H9 (cell line): ENCODE measurements at regions not wholly inside any gene's neighbourhood (a gene's known extent, or its start where the extent isn't known, plus 50 kb on each side); places are given as distances from the start of the nearest gene placed in this dataset.

Experiments
- DNase-seq: peaks from one replicate; pipeline ENCODE4 v3.0.0-alpha.2; 2017
- H2AFZ ChIP-seq: one replicate; pipeline ENCODE4 v1.6.1; 2013; ENCODE audit warnings: mild to moderate bottlenecking, low read length, control low read depth, moderate library complexity
- H2AK5ac ChIP-seq: 2 replicates; pipeline ENCODE4 v1.6.1; 2013; ENCODE audit warnings: low read length, control low read depth, mixed read lengths; ENCODE audit not compliant: insufficient read length
- H2BK120ac ChIP-seq: one replicate; pipeline ENCODE4 v1.6.1; 2013; ENCODE audit warnings: low read depth, mild to moderate bottlenecking, low read length, control low read depth, inconsistent platforms; ENCODE audit not compliant: poor library complexity, severe bottlenecking
- H2BK12ac ChIP-seq: 2 replicates; pipeline ENCODE4 v1.6.1; 2013; ENCODE audit warnings: low read length, control low read depth, mixed read lengths, low read depth; ENCODE audit not compliant: insufficient read length
- H2BK15ac ChIP-seq: 2 replicates; pipeline ENCODE4 v1.6.1; 2013; ENCODE audit warnings: low read depth, low read length, control low read depth
- H2BK20ac ChIP-seq: one replicate; pipeline ENCODE4 v1.6.1; 2013; ENCODE audit warnings: low read depth, mild to moderate bottlenecking, low read length, control low read depth, inconsistent platforms; ENCODE audit not compliant: poor library complexity, severe bottlenecking
- H2BK5ac ChIP-seq: 2 replicates; pipeline ENCODE4 v1.6.1; 2013; ENCODE audit warnings: low read length, control low read depth, mixed read lengths; ENCODE audit not compliant: insufficient read length
- H3K14ac ChIP-seq: 2 replicates; pipeline ENCODE4 v1.6.1; 2013; ENCODE audit warnings: low read length, control low read depth; ENCODE audit not compliant: insufficient read depth
- H3K18ac ChIP-seq: 2 replicates; pipeline ENCODE4 v1.6.1; 2013; ENCODE audit warnings: low read depth, mild to moderate bottlenecking, mixed read lengths, low read length, control low read depth; ENCODE audit not compliant: insufficient read length
- H3K23ac ChIP-seq: 2 replicates; pipeline ENCODE4 v1.6.1; 2013; ENCODE audit warnings: low read length, control low read depth, mixed read lengths, low read depth; ENCODE audit not compliant: insufficient read length
- H3K23me2 ChIP-seq: 2 replicates; pipeline ENCODE4 v1.6.1; 2013; ENCODE audit warnings: low read depth, mild to moderate bottlenecking, mixed read lengths, low read length, control low read depth; ENCODE audit not compliant: insufficient read length, poor library complexity, severe bottlenecking
- H3K27ac ChIP-seq: 2 replicates; pipeline ENCODE4 v1.5.1; 2013; ENCODE audit warnings: low read length, control low read depth, mixed read lengths, low read depth; ENCODE audit not compliant: insufficient read length
- H3K27me3 ChIP-seq: 2 replicates; pipeline ENCODE4 v1.6.1; 2013; ENCODE audit warnings: low read length, control low read depth, inconsistent platforms; ENCODE audit not compliant: insufficient read depth
- H3K4ac ChIP-seq: 2 replicates; pipeline ENCODE4 v1.6.1; 2013; ENCODE audit warnings: low read depth, mild to moderate bottlenecking, control low read depth, inconsistent platforms, low read length, moderate library complexity
- H3K4me1 ChIP-seq: 2 replicates; pipeline ENCODE4 v1.6.1; 2013; ENCODE audit warnings: low read length, control low read depth, inconsistent platforms; ENCODE audit not compliant: insufficient read depth
- H3K4me2 ChIP-seq: 2 replicates; pipeline ENCODE4 v1.6.1; 2013; ENCODE audit warnings: low read length, control low read depth, mixed read lengths; ENCODE audit not compliant: insufficient read length, insufficient read depth
- H3K56ac ChIP-seq: 2 replicates; pipeline ENCODE4 v1.6.1; 2013; ENCODE audit warnings: low read depth, mild to moderate bottlenecking, mixed read lengths, low read length, control low read depth; ENCODE audit not compliant: insufficient read length
- H3K79me1 ChIP-seq: 2 replicates; pipeline ENCODE4 v1.6.1; 2013; ENCODE audit warnings: low read depth, mild to moderate bottlenecking, moderate library complexity, low read length, control low read depth, inconsistent platforms; ENCODE audit not compliant: insufficient read depth, poor library complexity, severe bottlenecking
- H3K79me2 ChIP-seq: 2 replicates; pipeline ENCODE4 v1.6.1; 2013; ENCODE audit warnings: low read length, control low read depth, inconsistent platforms; ENCODE audit not compliant: insufficient read depth
- H3K9ac ChIP-seq: 2 replicates; pipeline ENCODE4 v1.6.1; 2013; ENCODE audit warnings: low read length, control low read depth, mixed read lengths; ENCODE audit not compliant: insufficient read length; ENCODE audit errors: extremely low read depth
- H3K9me3 ChIP-seq: one replicate; pipeline ENCODE4 v1.6.1; 2013; ENCODE audit warnings: low read depth, low read length, inconsistent platforms; ENCODE audit not compliant: control insufficient read depth
- H3T11ph ChIP-seq: one replicate; pipeline ENCODE4 v1.6.1; 2013; ENCODE audit warnings: mild to moderate bottlenecking, low read length, control low read depth, inconsistent platforms
- H4K20me1 ChIP-seq: one replicate; pipeline ENCODE4 v1.6.1; 2013; ENCODE audit not compliant: control insufficient read depth, insufficient read length, insufficient read depth
- H4K5ac ChIP-seq: 2 replicates; pipeline ENCODE4 v1.6.1; 2013; ENCODE audit warnings: low read depth, mild to moderate bottlenecking, mixed read lengths, low read length, control low read depth; ENCODE audit not compliant: insufficient read length
- H4K8ac ChIP-seq: replicated peaks from 2 replicates; pipeline ENCODE4 v1.6.1; 2013; ENCODE audit warnings: low read length, control low read depth, mixed read lengths, low read depth; ENCODE audit not compliant: insufficient read length
- H4K91ac ChIP-seq: 2 replicates; pipeline ENCODE4 v1.6.1; 2013; ENCODE audit warnings: low read depth, mild to moderate bottlenecking, moderate library complexity, mixed read lengths, low read length, control low read depth; ENCODE audit not compliant: insufficient read length
- H3K27ac Mint-ChIP-seq, 3 experiments: 2 replicates in 2 of 3; 3 replicates in 1 of 3; pipeline ENCODE4 v1.8.0; 2020 to 2021; ENCODE audit warnings: mixed read lengths in 3 of 3, mild to moderate bottlenecking in 1 of 3, moderate library complexity in 1 of 3
- H3K27me3 Mint-ChIP-seq: 2 replicates; pipeline ENCODE4 v1.8.0; 2021; ENCODE audit warnings: low read depth, mild to moderate bottlenecking, moderate library complexity, mixed read lengths
- H3K36me3 Mint-ChIP-seq, 3 experiments: 2 replicates in 2 of 3; 3 replicates in 1 of 3; pipeline ENCODE4 v1.8.0; 2020 to 2021; ENCODE audit warnings: low read depth in 3 of 3, mixed read lengths in 3 of 3; ENCODE audit not compliant: insufficient read depth in 1 of 3
- H3K4me1 Mint-ChIP-seq, 2 experiments: 2 replicates each; pipeline ENCODE4 v1.8.0; 2020; ENCODE audit warnings: mixed read lengths in 2 of 2
- H3K4me3 Mint-ChIP-seq, 2 experiments: 2 replicates in 1 of 2; 3 replicates in 1 of 2; pipeline ENCODE4 v1.8.0; 2020 to 2021; ENCODE audit warnings: mild to moderate bottlenecking in 2 of 2, mixed read lengths in 2 of 2, moderate library complexity in 1 of 2
- H3K9me3 Mint-ChIP-seq, 2 experiments: 2 replicates in 1 of 2; 3 replicates in 1 of 2; pipeline ENCODE4 v1.8.0; 2020; ENCODE audit warnings: mild to moderate bottlenecking in 2 of 2, mixed read lengths in 2 of 2, moderate library complexity in 1 of 2
- WGBS: extraction: QIAGEN DNeasy Blood & Tissue Kit; methylation state at CpG from one replicate; pipeline ENCODE4 v1.1.7; 2013; ENCODE audit warnings: missing lambda C conversion rate, low lambda C conversion rate, mixed read lengths; ENCODE audit not compliant: insufficient read length; ENCODE audit errors: extremely low coverage; 5-methylcytosine and 5-hydroxymethylcytosine counted together
- TF ChIP-seq, protein P1 (sequence below): fragments of 200-600 bp; sonication (generic); conservative IDR thresholded peaks from 3 replicates; pipeline ENCODE4 v1.8.0; 2021; ENCODE audit warnings: antibody characterized with exemption, mild to moderate bottlenecking

DNA sequence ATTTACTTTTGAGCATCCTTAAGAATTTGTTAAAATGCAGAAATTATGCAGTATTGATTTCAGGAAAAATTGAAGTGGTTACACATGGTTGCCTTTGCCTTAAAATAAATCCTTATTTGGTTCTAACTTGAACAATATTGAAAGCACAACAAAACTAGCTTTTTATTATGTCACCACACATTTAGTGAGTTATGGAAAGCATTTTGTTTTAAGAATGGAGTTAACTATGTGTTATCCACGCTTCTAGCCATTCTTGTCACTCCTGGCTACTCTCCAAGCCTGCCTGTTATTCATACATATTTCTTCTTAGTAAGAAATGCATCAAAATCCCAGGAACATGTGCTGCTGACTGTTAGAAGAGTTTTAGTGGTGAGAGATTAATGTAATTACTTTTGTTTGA, 73.9 kb downstream of the FAT4 start:
- Mint-ChIP-seq H3K36me3 (peaks cover 0 to 7% (median 3%) of the 10 kb centered on the region in 3 experiments; a peak in 4 of 7 replicates), H3K4me1 (peaks cover 0 to 14% of the 10 kb centered on the region in 2 experiments; a peak in 2 of 4 replicates), H3K27ac (no peak overlapping the region), H3K27me3 (no peaks in the 10 kb centered on the region), H3K9me3 (no peaks in the 10 kb centered on the region), H3K4me3 (no peak overlapping the region)
- Histone ChIP-seq H4K8ac (no peak overlapping the region), H3K23me2 (no peaks in the 10 kb centered on the region), H3T11ph (no peak overlapping the region), H3K4me2 (no peak overlapping the region), H3K4ac (no peak overlapping the region), H3K79me1 (no peaks in the 10 kb centered on the region), H4K91ac (no peak overlapping the region), H4K5ac (no peak overlapping the region), H3K56ac (no peak overlapping the region), H3K4me1 (no peaks in the 10 kb centered on the region), H3K27me3 (no peaks in the 10 kb centered on the region), H2AK5ac (no peak overlapping the region), H2BK15ac (no peak overlapping the region), H3K9ac (no peak overlapping the region), H3K14ac (no peak overlapping the region), H3K79me2 (no peaks in the 10 kb centered on the region), H3K18ac (no peak overlapping the region), H2BK120ac (no peak overlapping the region), H4K20me1 (no peaks in the 10 kb centered on the region), H3K27ac (no peak overlapping the region), H2BK12ac (no peak overlapping the region), H3K9me3 (no peaks in the 10 kb centered on the region), H2BK20ac (no peak overlapping the region), H3K23ac (no peak overlapping the region), H2AFZ (no peak overlapping the region), H2BK5ac (no peak overlapping the region)
- TF ChIP-seq, protein P1, sequence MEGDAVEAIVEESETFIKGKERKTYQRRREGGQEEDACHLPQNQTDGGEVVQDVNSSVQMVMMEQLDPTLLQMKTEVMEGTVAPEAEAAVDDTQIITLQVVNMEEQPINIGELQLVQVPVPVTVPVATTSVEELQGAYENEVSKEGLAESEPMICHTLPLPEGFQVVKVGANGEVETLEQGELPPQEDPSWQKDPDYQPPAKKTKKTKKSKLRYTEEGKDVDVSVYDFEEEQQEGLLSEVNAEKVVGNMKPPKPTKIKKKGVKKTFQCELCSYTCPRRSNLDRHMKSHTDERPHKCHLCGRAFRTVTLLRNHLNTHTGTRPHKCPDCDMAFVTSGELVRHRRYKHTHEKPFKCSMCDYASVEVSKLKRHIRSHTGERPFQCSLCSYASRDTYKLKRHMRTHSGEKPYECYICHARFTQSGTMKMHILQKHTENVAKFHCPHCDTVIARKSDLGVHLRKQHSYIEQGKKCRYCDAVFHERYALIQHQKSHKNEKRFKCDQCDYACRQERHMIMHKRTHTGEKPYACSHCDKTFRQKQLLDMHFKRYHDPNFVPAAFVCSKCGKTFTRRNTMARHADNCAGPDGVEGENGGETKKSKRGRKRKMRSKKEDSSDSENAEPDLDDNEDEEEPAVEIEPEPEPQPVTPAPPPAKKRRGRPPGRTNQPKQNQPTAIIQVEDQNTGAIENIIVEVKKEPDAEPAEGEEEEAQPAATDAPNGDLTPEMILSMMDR = no peak
- no CpG with 5 or more reads among the region's 1 CpG for WGBS
- no peak for DNase-seq
